HEK293T (cell line): ENCODE measurements at regions not wholly inside any gene's neighbourhood (a gene's known extent, or its start where the extent isn't known, plus 50 kb on each side); places are given as distances from the start of the nearest gene placed in this dataset.

Source experiments
- ARNT ChIP-seq: fragments of 450-650 bp; IDR thresholded peaks from 2 replicates; pipeline ENCODE4 v1.6.1; 2017; ENCODE audit warnings: mild to moderate bottlenecking
- TARDBP ChIP-seq: fragments of 450-650 bp; IDR thresholded peaks from 2 replicates; pipeline ENCODE4 v1.6.1; 2016
- TF ChIP-seq, protein P1 (sequence below): fragments of 450-650 bp; IDR thresholded peaks from 2 replicates; pipeline ENCODE4 v1.6.1; 2016

GRCh38 chr9:118522093-118523028, 818.2 kb downstream of the TLR4 start:
- TF ChIP-seq, protein P1, sequence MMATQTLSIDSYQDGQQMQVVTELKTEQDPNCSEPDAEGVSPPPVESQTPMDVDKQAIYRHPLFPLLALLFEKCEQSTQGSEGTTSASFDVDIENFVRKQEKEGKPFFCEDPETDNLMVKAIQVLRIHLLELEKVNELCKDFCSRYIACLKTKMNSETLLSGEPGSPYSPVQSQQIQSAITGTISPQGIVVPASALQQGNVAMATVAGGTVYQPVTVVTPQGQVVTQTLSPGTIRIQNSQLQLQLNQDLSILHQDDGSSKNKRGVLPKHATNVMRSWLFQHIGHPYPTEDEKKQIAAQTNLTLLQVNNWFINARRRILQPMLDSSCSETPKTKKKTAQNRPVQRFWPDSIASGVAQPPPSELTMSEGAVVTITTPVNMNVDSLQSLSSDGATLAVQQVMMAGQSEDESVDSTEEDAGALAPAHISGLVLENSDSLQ, result no peak
- TF ChIP-seq ARNT, result no peak
- no peak for TF ChIP-seq TARDBP
